Adrenal gland (tissue), 9 donors: ENCODE measurements at regions not wholly inside any gene's neighbourhood (a gene's known extent, or its start where the extent isn't known, plus 50 kb on each side); places are given as distances from the start of the nearest gene placed in this dataset.

Experiments used
- DNase-seq, 7 donors: peaks; one replicate each; pipeline ENCODE4 v3.0.0-alpha.2; 2019 to 2020
- H3K27ac ChIP-seq, 5 donors: fragments of 200-600 bp; sonication (generic) in 4 of 5; 1 replicate in 3 of 5; 2 replicates in 2 of 5; pipeline versions ENCODE4 v1.5.1 to v1.8.0; 2016 to 2020; ENCODE audit warnings: mild to moderate bottlenecking in 1 of 5
- H3K27me3 ChIP-seq: fragments of 200-600 bp; 2 replicates; pipeline ENCODE4 v1.8.0; 2021
- H3K36me3 ChIP-seq, 2 donors: fragments of 200-600 bp; replicated peaks in 1 of 2; 1 replicate in 1 of 2; 2 replicates in 1 of 2; pipeline versions ENCODE4 v1.5.1 to v1.8.0; 2018 to 2022
- H3K4me1 ChIP-seq, 2 donors: fragments of 200-600 bp; replicated peaks in 1 of 2; 1 replicate in 1 of 2; 2 replicates in 1 of 2; pipeline versions ENCODE4 v1.5.1 to v1.8.0; 2018 to 2021
- H3K4me3 ChIP-seq, 4 donors: fragments of 200-600 bp; sonication (generic) in 3 of 4; one replicate each; pipeline ENCODE4 v1.5.1; 2016 to 2018
- H3K9me3 ChIP-seq, 3 donors: fragments of 200-600 bp; sonication (generic) in 1 of 3; replicated peaks in 1 of 3; 1 replicate in 2 of 3; 2 replicates in 1 of 3; pipeline versions ENCODE4 v1.5.1 to v1.8.0; 2016 to 2021
- POLR2A ChIP-seq, 2 donors: fragments of 450-650 bp; IDR thresholded peaks; one replicate each; pipeline ENCODE4 v1.6.1; 2017; ENCODE audit warnings: antibody characterized with exemption in 2 of 2, mild to moderate bottlenecking in 2 of 2, moderate library complexity in 1 of 2
- WGBS, 4 donors: extraction: QIAGEN DNeasy Blood & Tissue Kit in 2 of 4; methylation state at CpG; one replicate each; pipeline versions ENCODE4 v1.1.5 to v1.1.7; 2013 to 2017; 5-methylcytosine and 5-hydroxymethylcytosine counted together
- intact Hi-C, 2 donors: fragments of 100-400 bp; cut with DNase I; formaldehyde crosslinking; loops; one replicate each; pipeline versions ENCODE4 v1.14.1 to v1.15.0; 2022 to 2023
- TF ChIP-seq, protein P1 (sequence below), 6 experiments: fragments of 450-650 bp in 4 of 6; fragments of 200-600 bp in 2 of 6; sonication (generic) in 1 of 6; IDR thresholded peaks; 1 replicate in 5 of 6; 2 replicates in 1 of 6; pipeline versions ENCODE4 v1.5.1 to v1.8.0; 2016 to 2021; ENCODE audit warnings: antibody characterized with exemption in 6 of 6, mild to moderate bottlenecking in 2 of 6, moderate library complexity in 1 of 6
- donor health status: healthy with polysubstance abuse.
- donor health status: Bipolar disorder and iron deficiency.
- donor health status: DM: yes; HTN: yes; CAD: no.
- donor health status: DM: no; HTN: no; CAD: no.
- donor health status: DM: no; HTN: no; CAD: no.

DNA sequence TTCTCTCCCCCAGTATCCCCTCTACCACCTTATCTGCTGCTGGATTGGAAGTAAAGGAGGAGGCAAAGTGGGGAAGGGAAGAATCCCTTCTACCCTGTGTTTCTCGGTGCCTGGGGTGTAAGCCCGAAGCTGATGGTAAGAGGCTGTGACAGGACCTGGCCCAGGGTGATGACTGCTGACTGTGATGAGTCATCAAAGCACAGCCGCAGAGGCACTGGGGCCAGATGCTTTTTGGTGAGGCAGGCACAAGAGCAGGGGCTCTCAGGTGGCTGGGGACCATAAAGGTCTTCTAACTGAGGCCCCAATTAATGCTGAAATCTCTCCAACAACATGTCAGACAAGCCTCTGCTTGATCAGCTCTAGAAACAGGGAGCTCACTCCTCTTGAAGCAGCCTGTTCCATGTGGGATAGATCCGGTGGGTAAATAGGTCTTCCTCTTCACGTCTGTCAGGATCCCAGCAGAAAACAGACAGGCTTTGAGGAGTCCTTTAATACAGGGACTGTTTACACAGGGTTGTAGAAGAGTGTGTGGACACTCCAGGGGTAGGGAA lies 86.1 kb upstream of the PCBD1 start:
- no peaks in the 10 kb centered on the region for H3K36me3 ChIP-seq
- no peak overlapping the region for H3K4me3 ChIP-seq
- H3K27me3 ChIP-seq = no peaks in the 10 kb centered on the region
- peak in 2 of 7 donors; percentile 4 to 22 for DNase-seq
- H3K9me3 ChIP-seq = no peaks in the 10 kb centered on the region
- 17 to 56% (median 44%) methylated on average over 3 to 5 of the region's 5 CpGs for WGBS, 4 donors
- H3K4me1 ChIP-seq = no peaks in the 10 kb centered on the region
- TF ChIP-seq, protein P1, sequence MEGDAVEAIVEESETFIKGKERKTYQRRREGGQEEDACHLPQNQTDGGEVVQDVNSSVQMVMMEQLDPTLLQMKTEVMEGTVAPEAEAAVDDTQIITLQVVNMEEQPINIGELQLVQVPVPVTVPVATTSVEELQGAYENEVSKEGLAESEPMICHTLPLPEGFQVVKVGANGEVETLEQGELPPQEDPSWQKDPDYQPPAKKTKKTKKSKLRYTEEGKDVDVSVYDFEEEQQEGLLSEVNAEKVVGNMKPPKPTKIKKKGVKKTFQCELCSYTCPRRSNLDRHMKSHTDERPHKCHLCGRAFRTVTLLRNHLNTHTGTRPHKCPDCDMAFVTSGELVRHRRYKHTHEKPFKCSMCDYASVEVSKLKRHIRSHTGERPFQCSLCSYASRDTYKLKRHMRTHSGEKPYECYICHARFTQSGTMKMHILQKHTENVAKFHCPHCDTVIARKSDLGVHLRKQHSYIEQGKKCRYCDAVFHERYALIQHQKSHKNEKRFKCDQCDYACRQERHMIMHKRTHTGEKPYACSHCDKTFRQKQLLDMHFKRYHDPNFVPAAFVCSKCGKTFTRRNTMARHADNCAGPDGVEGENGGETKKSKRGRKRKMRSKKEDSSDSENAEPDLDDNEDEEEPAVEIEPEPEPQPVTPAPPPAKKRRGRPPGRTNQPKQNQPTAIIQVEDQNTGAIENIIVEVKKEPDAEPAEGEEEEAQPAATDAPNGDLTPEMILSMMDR (IDR thresholded peaks at IDR 0.05) = no peak
- TF ChIP-seq POLR2A (IDR thresholded peaks at IDR 0.05) = no peak
- intact Hi-C loops = no loop called here
- H3K27ac ChIP-seq = no peak overlapping the region

DNA sequence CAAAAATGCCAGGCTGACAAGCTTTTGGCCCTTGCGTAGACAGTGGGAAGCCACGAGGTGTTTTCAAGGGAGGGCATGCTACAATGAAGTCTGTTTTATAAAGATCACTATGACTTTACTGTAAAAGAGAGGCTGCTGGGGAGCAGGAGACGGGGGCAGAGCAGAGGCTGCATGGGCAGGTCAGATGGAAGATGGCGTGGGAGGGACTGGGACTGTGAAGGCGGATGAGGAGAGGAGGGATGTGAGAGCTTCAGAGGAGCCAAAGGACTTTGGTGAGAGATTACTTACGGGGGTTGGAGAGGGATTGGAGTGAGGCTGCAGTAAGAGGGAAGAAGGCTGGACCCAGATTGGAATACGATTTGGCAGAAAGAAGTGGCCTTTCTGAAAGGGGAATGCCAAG lies 86.6 kb upstream of the PCBD1 start:
- H3K36me3 ChIP-seq = no peaks in the 10 kb centered on the region
- 72 to 82% (median 77%) methylated on average over 7 of the region's 7 CpGs for WGBS, 4 donors
- TF ChIP-seq, protein P1 (IDR thresholded peaks at IDR 0.05) = no peak
- TF ChIP-seq POLR2A (IDR thresholded peaks at IDR 0.05) = no peak
- H3K27ac ChIP-seq = no peak overlapping the region
- no peak overlapping the region for H3K4me3 ChIP-seq
- H3K9me3 ChIP-seq = no peaks in the 10 kb centered on the region
- H3K27me3 ChIP-seq = no peaks in the 10 kb centered on the region
- H3K4me1 ChIP-seq = no peaks in the 10 kb centered on the region
- intact Hi-C loops = no loop called here
- DNase-seq = no peak

DNA sequence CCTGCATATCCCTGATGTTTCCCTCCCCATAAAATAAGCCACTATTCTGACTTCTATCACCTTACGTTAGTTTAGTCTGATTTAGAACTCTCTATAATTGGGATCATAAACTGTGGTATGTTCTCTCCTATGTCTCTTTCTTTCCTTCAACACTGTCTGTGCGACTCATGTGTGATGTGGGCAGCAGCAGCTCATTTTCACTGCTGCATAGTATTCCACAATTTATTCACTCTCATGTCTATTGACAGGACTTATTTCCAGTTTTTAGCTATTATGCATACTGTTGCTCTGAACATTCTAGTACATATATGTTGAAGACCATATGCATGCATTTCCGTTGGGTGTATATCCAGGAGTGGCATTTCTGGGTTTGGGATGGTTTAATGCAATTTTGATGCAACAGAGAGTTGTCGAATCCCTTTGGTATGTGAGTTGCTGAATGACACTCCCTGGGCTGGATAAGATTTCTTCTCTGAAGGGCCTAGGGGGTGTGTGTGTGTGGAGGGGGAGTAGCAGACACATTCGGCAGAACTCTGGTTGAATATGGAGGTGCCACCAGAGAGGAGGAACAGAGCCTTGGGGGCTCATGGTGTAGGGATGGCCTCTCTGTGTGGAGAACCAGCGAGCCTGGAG lies 87.8 kb upstream of the PCBD1 start:
- intact Hi-C loops = no loop called here
- Histone ChIP-seq H3K9me3 (no peaks in the 10 kb centered on the region), H3K4me1 (no peaks in the 10 kb centered on the region), H3K27me3 (no peaks in the 10 kb centered on the region), H3K4me3 (no peak overlapping the region), H3K36me3 (no peaks in the 10 kb centered on the region), H3K27ac (no peak overlapping the region)
- WGBS, 4 donors = 84 to 90% (median 87%) methylated on average over 6 of the region's 6 CpGs
- no peak for DNase-seq
- TF ChIP-seq, protein P1 (IDR thresholded peaks at IDR 0.05) = no peak
- TF ChIP-seq POLR2A (IDR thresholded peaks at IDR 0.05) = no peak

DNA sequence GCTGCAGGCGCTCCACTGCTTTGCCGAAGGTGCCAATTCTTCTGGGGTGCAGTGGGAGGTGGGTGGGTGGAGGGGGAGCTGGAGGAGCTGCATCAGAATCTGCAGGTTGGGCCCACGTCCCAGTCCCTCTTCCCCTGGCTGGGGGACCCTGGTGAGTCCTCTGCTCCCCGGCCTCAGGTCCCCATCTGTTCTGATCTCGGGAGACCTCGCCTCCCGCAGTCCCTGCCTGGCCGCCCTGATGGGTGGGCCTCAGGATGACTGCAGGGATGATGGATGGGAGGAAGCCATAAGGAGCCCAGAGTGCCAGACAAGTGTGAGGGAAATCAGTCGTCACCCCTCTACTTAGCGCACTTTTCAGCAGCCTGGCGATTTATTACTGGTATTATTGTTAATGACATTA lies 89.3 kb upstream of the PCBD1 start:
- no peaks in the 10 kb centered on the region for H3K36me3 ChIP-seq
- intact Hi-C loops = no loop called here
- H3K27ac ChIP-seq = no peak overlapping the region
- no peak for DNase-seq
- 67 to 87% (median 81%) methylated on average over 9 to 11 of the region's 11 CpGs for WGBS, 4 donors
- no peaks in the 10 kb centered on the region for H3K4me1 ChIP-seq
- no peaks in the 10 kb centered on the region for H3K9me3 ChIP-seq
- H3K4me3 ChIP-seq = no peak overlapping the region
- TF ChIP-seq POLR2A (IDR thresholded peaks at IDR 0.05) = no peak
- TF ChIP-seq, protein P1 (IDR thresholded peaks at IDR 0.05) = no peak
- H3K27me3 ChIP-seq = no peaks in the 10 kb centered on the region
